ENCODE measurements at regions not wholly inside any gene's neighbourhood (a gene's known extent, or its start where the extent isn't known, plus 50 kb on each side); places are given as distances from the start of the nearest gene placed in this dataset.

DNA sequence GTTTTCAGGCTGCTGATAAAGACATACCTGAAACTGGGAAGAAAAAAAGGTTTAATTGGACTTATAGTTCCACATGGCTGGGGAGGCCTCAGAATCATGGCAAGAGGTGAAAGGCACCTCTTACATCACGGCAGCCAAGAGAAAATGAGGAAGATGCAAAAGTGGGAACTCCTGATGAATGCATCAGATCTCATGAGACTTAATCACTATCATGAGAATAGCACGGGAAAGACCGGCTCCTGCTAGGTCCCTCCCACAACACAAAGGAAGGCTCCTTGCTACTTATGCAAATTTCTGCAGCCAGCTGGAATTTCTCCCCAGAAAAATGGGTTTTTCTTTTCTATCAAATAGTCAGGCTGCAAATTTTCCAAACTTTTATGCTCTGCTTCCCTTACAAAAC, 174.1 kb upstream of the RMST start:
- TF ChIP-seq POLR2A (IDR thresholded peaks at IDR 0.05) = no peak
- TF ChIP-seq, protein P1, sequence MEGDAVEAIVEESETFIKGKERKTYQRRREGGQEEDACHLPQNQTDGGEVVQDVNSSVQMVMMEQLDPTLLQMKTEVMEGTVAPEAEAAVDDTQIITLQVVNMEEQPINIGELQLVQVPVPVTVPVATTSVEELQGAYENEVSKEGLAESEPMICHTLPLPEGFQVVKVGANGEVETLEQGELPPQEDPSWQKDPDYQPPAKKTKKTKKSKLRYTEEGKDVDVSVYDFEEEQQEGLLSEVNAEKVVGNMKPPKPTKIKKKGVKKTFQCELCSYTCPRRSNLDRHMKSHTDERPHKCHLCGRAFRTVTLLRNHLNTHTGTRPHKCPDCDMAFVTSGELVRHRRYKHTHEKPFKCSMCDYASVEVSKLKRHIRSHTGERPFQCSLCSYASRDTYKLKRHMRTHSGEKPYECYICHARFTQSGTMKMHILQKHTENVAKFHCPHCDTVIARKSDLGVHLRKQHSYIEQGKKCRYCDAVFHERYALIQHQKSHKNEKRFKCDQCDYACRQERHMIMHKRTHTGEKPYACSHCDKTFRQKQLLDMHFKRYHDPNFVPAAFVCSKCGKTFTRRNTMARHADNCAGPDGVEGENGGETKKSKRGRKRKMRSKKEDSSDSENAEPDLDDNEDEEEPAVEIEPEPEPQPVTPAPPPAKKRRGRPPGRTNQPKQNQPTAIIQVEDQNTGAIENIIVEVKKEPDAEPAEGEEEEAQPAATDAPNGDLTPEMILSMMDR (IDR thresholded peaks at IDR 0.05) = no peak

Measured in body of pancreas (tissue), 4 donors.